GM19099 (cell line): ENCODE measurements at regions not wholly inside any gene's neighbourhood (a gene's known extent, or its start where the extent isn't known, plus 50 kb on each side); places are given as distances from the start of the nearest gene placed in this dataset.

Source experiments
- POLR2A ChIP-seq: IDR thresholded peaks from 3 replicates; pipeline ENCODE4 v1.6.1; 2011; ENCODE audit warnings: low read depth; ENCODE audit not compliant: insufficient read length; ENCODE audit errors: extremely low read depth

- no peak for TF ChIP-seq POLR2A
Measured at GRCh38 chr9:110141227-110141793, 66.6 kb downstream of the C9orf152 start.

GRCh38 chr9:110142253-110142652 lies 65.7 kb downstream of the C9orf152 start:
- TF ChIP-seq POLR2A, result no peak

- no peak for TF ChIP-seq POLR2A
Measured at GRCh38 chr9:110142868-110143481, 65.0 kb downstream of the C9orf152 start.

GRCh38 chr9:110143485-110143884 lies 64.5 kb downstream of the C9orf152 start:
- TF ChIP-seq POLR2A, result no peak

- peak; percentile 33 for TF ChIP-seq POLR2A
Measured at GRCh38 chr9:110143950-110144545, 63.9 kb downstream of the C9orf152 start.

- TF ChIP-seq POLR2A, result no peak
Measured at GRCh38 chr9:110146373-110146772, 61.6 kb downstream of the C9orf152 start.

GRCh38 chr9:110148384-110148783 lies 59.6 kb downstream of the C9orf152 start:
- peak; percentile 65 for TF ChIP-seq POLR2A

- no peak for TF ChIP-seq POLR2A
Measured at GRCh38 chr9:110148891-110149290, 59.1 kb downstream of the C9orf152 start.
